Suprapubic skin (tissue), 3 donors: ENCODE measurements at regions not wholly inside any gene's neighbourhood (a gene's known extent, or its start where the extent isn't known, plus 50 kb on each side); places are given as distances from the start of the nearest gene placed in this dataset.

Experiments used
- POLR2AphosphoS5 ChIP-seq, 3 donors: sonication (generic); formaldehyde crosslinking; IDR thresholded peaks; one replicate each; pipeline ENCODE4 v1.6.1; 2017; ENCODE audit warnings: antibody characterized with exemption in 3 of 3
- TF ChIP-seq, protein P1 (sequence below), 2 donors: fragments of 200-600 bp in 1 of 2; fragments of 450-650 bp in 1 of 2; sonication (generic) in 1 of 2; IDR thresholded peaks; one replicate each; pipeline ENCODE4 v1.5.1; 2016 to 2019; ENCODE audit warnings: antibody characterized with exemption in 2 of 2, mild to moderate bottlenecking in 1 of 2, moderate library complexity in 1 of 2

- TF ChIP-seq, protein P1, sequence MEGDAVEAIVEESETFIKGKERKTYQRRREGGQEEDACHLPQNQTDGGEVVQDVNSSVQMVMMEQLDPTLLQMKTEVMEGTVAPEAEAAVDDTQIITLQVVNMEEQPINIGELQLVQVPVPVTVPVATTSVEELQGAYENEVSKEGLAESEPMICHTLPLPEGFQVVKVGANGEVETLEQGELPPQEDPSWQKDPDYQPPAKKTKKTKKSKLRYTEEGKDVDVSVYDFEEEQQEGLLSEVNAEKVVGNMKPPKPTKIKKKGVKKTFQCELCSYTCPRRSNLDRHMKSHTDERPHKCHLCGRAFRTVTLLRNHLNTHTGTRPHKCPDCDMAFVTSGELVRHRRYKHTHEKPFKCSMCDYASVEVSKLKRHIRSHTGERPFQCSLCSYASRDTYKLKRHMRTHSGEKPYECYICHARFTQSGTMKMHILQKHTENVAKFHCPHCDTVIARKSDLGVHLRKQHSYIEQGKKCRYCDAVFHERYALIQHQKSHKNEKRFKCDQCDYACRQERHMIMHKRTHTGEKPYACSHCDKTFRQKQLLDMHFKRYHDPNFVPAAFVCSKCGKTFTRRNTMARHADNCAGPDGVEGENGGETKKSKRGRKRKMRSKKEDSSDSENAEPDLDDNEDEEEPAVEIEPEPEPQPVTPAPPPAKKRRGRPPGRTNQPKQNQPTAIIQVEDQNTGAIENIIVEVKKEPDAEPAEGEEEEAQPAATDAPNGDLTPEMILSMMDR (IDR thresholded peaks at IDR 0.05): no peak
- TF ChIP-seq POLR2AphosphoS5 (IDR thresholded peaks at IDR 0.05): no peak
Measured at GRCh38 chr14:38384741-38385140, 128.8 kb upstream of the CLEC14A start.
